Nephron progenitor cell (in vitro differentiated cells): ENCODE measurements at regions not wholly inside any gene's neighbourhood (a gene's known extent, or its start where the extent isn't known, plus 50 kb on each side); places are given as distances from the start of the nearest gene placed in this dataset.

Experiments used
- DNase-seq: peaks from one replicate; pipeline ENCODE4 v3.0.0; 2021
- H3K27ac Mint-ChIP-seq: 2 replicates; pipeline ENCODE4 v1.8.0; 2021; ENCODE audit warnings: mild to moderate bottlenecking, moderate library complexity, mixed read lengths
- H3K27me3 Mint-ChIP-seq: 2 replicates; pipeline ENCODE4 v1.8.0; 2021; ENCODE audit warnings: mild to moderate bottlenecking, low read depth, mixed read lengths; ENCODE audit not compliant: poor library complexity
- H3K36me3 Mint-ChIP-seq: 2 replicates; pipeline ENCODE4 v1.8.0; 2021; ENCODE audit warnings: low read depth, mixed read lengths
- H3K4me1 Mint-ChIP-seq: 2 replicates; pipeline ENCODE4 v1.8.0; 2021; ENCODE audit warnings: mixed read lengths
- H3K4me3 Mint-ChIP-seq: 2 replicates; pipeline ENCODE4 v1.8.0; 2021; ENCODE audit warnings: mild to moderate bottlenecking, moderate library complexity, mixed read lengths
- H3K9me3 Mint-ChIP-seq: 2 replicates; pipeline ENCODE4 v1.8.0; 2021; ENCODE audit warnings: mild to moderate bottlenecking, moderate library complexity, mixed read lengths
- TF ChIP-seq, protein P1 (sequence below): fragments of 200-600 bp; sonication (generic); IDR thresholded peaks from 2 replicates; pipeline ENCODE4 v1.5.0; 2021; ENCODE audit warnings: antibody characterized with exemption

DNA sequence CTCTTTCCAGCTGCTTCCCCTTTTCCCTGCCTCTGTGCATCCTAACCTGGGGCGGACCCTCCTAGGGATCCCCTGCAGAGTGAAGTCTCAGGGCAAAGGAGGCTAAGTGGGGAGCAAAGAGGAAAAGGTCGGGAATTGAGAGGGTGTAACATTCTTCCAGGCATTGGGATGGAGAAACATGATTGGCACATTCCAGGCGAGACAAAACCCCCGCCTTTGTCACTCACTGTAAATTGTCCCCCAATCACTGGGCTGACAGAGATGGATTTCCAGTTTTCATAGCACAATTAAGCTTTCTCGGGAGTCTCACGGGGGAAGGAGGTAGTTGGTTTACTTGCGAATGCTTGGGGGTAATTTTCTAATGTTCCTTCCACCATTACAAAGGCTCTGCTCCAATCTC is 74.9 kb downstream of the MIAT start:
- Mint-ChIP-seq H3K9me3 (peaks cover 10% of the 10 kb centered on the region), H3K4me3 (no peak overlapping the region), H3K36me3 (peaks cover 22% of the 10 kb centered on the region), H3K27ac (no peak overlapping the region), H3K4me1 (no peaks in the 10 kb centered on the region), H3K27me3 (peaks cover 4% of the 10 kb centered on the region)
- TF ChIP-seq, protein P1, sequence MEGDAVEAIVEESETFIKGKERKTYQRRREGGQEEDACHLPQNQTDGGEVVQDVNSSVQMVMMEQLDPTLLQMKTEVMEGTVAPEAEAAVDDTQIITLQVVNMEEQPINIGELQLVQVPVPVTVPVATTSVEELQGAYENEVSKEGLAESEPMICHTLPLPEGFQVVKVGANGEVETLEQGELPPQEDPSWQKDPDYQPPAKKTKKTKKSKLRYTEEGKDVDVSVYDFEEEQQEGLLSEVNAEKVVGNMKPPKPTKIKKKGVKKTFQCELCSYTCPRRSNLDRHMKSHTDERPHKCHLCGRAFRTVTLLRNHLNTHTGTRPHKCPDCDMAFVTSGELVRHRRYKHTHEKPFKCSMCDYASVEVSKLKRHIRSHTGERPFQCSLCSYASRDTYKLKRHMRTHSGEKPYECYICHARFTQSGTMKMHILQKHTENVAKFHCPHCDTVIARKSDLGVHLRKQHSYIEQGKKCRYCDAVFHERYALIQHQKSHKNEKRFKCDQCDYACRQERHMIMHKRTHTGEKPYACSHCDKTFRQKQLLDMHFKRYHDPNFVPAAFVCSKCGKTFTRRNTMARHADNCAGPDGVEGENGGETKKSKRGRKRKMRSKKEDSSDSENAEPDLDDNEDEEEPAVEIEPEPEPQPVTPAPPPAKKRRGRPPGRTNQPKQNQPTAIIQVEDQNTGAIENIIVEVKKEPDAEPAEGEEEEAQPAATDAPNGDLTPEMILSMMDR = no peak
- no peak for DNase-seq

DNA sequence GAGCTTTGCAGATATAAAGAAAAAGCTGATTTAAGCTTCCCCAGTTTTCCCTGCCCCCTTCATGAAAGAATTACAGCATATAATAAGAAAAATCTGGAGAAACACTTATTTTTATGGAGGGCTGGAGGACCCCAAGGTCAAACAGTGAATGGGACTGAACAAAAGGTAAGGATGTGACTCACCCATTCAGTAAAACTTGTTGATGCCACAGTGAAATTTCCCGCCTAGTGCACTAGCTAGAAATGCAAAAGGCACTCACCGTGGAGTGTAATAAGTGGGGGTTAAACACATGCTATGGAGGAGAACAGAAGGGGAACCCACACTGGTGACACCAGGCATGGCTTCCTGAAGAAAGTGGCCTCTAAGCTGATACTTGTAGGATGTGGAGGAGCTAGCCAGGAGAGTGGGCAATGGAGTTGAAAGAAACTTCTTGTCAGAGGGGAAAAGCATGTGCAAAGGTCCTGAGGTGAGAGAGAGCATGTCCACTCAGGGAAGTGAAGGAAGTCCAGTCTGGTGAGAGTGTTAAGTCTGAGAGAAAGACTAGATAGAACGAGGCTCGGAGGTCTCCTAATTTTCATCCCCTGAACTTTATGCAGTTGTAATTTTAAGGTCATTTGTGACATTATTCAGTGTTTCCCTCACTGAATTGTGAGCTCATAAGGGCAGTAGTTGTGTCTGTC is 77.1 kb downstream of the MIAT start:
- H3K27me3 Mint-ChIP-seq = peaks cover 9% of the 10 kb centered on the region
- TF ChIP-seq, protein P1 = no peak
- H3K36me3 Mint-ChIP-seq = peaks cover 22% of the 10 kb centered on the region

DNA sequence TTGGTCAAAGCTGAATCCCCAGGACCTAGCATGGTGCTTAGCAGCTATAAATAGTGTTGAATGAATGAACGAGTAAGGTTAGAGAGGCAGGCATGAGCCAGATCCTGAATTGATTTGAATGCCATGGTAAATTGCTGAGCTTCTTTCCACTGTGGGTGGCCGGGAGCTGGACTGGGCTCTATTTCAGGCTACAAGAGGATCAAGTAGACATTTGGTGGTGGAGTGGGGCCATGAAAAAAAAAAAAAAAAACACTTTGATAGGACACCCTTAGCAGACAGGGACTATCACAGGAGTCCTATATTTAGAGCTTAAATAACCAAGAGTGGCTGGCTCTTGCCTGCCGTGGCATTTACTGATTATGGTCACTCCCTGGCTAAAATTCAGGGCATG is 77.6 kb downstream of the MIAT start:
- TF ChIP-seq, protein P1 = no peak
- Mint-ChIP-seq H3K9me3 (peaks cover 10% of the 10 kb centered on the region), H3K27ac (no peak overlapping the region), H3K4me1 (peaks cover 1% of the 10 kb centered on the region), H3K4me3 (no peak overlapping the region), H3K36me3 (peaks cover 20% of the 10 kb centered on the region), H3K27me3 (peaks cover 9% of the 10 kb centered on the region)
- DNase-seq = no peak

More for the DNA sequence above, 77.1 kb downstream of the MIAT start:
- Mint-ChIP-seq H3K9me3 (peaks cover 10% of the 10 kb centered on the region), H3K27ac (no peak overlapping the region), H3K4me3 (no peak overlapping the region), H3K4me1 (no peaks in the 10 kb centered on the region)
- no peak for DNase-seq

DNA sequence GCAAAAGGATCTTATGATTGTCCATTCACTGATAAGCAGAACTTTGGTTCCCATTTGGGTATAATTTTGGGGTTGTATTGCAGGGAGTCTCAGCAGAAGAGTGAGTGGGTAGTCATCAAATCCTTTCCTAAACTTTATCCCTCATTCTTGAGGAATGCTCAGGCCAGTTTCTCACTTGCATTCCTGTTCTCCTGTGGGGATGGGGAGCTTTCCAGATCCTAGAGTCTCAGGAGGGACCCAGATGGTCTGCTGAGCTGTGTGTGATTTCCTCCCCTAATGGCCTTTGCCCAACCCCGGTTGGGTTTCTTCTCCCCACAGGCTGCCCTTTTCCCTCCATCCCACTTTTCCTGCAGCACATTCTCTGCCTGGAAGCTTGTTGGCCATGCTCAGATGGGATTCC is 79.9 kb downstream of the MIAT start:
- H3K4me1 Mint-ChIP-seq = peaks cover 7% of the 10 kb centered on the region
- H3K4me3 Mint-ChIP-seq = no peak overlapping the region
- no peak for DNase-seq
- TF ChIP-seq, protein P1 = no peak
- H3K36me3 Mint-ChIP-seq = peaks cover 13% of the 10 kb centered on the region
- no peak overlapping the region for H3K27ac Mint-ChIP-seq
- H3K9me3 Mint-ChIP-seq = peaks cover 10% of the 10 kb centered on the region
- H3K27me3 Mint-ChIP-seq = peaks cover 9% of the 10 kb centered on the region

DNA sequence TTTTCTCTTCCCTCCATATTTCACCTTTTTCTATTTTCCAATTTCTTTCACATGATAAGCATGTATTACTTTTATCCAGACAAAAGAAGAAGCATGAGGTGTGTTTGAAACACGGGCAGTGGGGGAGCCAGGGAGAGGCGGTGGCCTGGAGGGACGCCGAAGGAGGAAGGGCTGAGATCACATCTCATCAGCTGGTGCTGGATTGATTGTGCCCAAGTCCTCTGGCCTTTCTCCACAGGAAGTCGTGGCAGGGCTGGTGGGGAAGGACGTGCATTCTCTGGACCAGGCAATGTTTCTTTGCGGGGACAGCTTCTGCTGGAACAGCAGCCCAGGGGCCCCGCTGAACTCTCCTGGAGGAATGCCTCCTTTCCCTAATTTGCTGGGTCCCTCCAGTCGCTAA is 82.9 kb downstream of the MIAT start:
- Mint-ChIP-seq H3K27ac (peak overlapping the region; percentile 43), H3K4me1 (peaks cover 10% of the 10 kb centered on the region), H3K27me3 (peaks cover 9% of the 10 kb centered on the region), H3K9me3 (no peaks in the 10 kb centered on the region), H3K4me3 (no peak overlapping the region), H3K36me3 (peaks cover 6% of the 10 kb centered on the region)
- DNase-seq = peak; percentile 16
- TF ChIP-seq, protein P1 = no peak

DNA sequence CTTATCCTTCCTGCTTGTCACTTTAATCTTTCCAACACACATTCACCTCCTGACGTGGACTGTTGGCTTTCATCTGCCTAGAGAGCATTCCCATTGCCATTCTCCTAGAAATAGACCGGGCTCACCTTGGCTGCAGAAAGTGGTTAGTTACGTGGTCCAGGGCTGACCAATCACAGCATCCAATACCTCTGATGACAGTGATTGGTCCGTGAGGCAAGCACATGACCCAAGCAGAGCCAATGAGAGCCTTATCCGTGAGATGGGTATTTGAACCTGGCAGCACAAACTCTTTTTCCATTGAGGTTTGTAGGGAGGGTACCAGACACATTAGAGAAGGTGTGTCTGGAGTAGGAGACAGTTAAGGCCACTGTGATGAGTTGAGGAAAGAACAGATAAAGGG is 85.8 kb downstream of the MIAT start:
- Mint-ChIP-seq H3K27ac (no peak overlapping the region), H3K9me3 (no peaks in the 10 kb centered on the region), H3K27me3 (peaks cover 9% of the 10 kb centered on the region), H3K4me1 (peaks cover 29% of the 10 kb centered on the region), H3K36me3 (peaks cover 6% of the 10 kb centered on the region), H3K4me3 (no peak overlapping the region)
- TF ChIP-seq, protein P1 = no peak
- no peak for DNase-seq
